GM06990 (cell line): ENCODE measurements at regions not wholly inside any gene's neighbourhood (a gene's known extent, or its start where the extent isn't known, plus 50 kb on each side); places are given as distances from the start of the nearest gene placed in this dataset.

Experiments
- DNase-seq: peaks from one replicate; pipeline ENCODE4 v3.0.0-alpha.2; 2011; ENCODE audit not compliant: insufficient read length; ENCODE audit errors: extremely low read depth
- H3K27me3 ChIP-seq: replicated peaks from 2 replicates; pipeline ENCODE4 v1.6.0; 2011; ENCODE audit warnings: low read length; ENCODE audit not compliant: control insufficient read depth, insufficient read depth
- H3K36me3 ChIP-seq: 2 replicates; pipeline ENCODE4 v1.5.1; 2011; ENCODE audit warnings: low read length; ENCODE audit not compliant: control insufficient read depth, insufficient read depth
- H3K4me3 ChIP-seq: replicated peaks from 2 replicates; pipeline ENCODE4 v1.5.1; 2011; ENCODE audit warnings: low read depth, mild to moderate bottlenecking, control low read depth, low read length
- CTCF ChIP-seq: IDR thresholded peaks from 2 replicates; pipeline ENCODE4 v1.5.1; 2011; ENCODE audit warnings: low read length, control low read depth, mild to moderate bottlenecking, inconsistent platforms; ENCODE audit not compliant: insufficient read depth, poor library complexity, severe bottlenecking

- H3K27me3 ChIP-seq = no peaks in the 10 kb centered on the region
- no peak for TF ChIP-seq CTCF
- no peak for DNase-seq
- no peaks in the 10 kb centered on the region for H3K36me3 ChIP-seq
- H3K4me3 ChIP-seq = no peak overlapping the region
Observed at GRCh38 chr4:162793571-162793970, 373.1 kb downstream of the NAF1 start.

DNA sequence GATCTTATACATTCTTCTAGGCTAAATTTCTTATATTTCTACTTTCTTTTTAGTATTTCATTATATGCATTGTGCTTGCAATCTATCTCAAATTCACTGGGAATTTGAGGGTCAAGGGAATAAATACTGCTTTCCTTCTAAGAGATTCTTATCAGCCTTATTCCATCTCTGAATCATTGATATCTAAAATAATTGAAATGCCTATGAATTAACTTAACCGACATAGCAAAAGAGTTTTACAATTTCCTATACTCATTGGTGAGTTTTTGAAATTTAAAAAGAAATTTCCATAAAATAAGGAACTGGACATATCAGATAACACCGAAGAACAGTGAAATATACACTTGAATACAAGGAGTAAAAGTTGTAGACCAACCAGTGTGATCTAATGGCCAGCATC, 373.7 kb downstream of the NAF1 start:
- DNase-seq = no peak
- TF ChIP-seq CTCF = no peak
- H3K27me3 ChIP-seq = no peaks in the 10 kb centered on the region
- no peaks in the 10 kb centered on the region for H3K36me3 ChIP-seq
- no peak overlapping the region for H3K4me3 ChIP-seq

DNA sequence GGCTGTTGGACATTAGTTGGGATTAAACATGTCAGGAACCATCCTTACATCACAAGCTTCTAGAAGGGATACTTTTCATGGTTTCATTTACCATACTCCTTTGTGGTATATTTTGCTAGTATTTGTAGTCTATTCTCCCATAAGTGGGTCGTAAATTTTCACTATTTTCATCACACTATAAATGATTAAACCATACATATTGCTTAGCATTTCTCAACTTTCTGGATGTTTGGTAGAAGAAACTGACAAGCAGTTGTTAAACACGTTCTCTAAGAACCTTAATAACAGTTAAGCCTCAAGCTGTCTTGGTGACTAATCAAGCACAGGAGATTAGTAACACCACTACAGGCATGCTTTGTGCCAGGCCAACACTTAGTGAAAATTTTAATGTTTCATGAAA, 375.5 kb downstream of the NAF1 start:
- no peaks in the 10 kb centered on the region for H3K36me3 ChIP-seq
- no peak for TF ChIP-seq CTCF
- H3K27me3 ChIP-seq = no peaks in the 10 kb centered on the region
- no peak for DNase-seq
- no peak overlapping the region for H3K4me3 ChIP-seq

DNA sequence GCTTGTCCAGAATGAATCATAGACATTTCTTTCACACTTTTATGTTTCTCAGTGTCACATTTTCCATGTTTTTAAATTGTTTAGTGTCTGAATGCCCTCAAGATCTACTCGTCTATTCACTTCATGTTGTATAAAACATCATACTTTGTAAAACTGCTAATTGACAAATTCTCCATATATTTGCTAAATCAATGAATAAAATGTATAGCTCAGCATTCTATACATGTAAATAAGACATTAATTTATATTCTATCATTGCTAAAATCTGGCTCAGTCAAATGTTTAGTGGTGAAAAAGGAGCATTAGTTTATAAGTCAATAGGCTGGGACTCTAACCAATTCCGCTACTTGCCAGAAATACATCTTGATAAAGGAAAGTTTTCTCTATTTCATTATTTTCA, 379.6 kb downstream of the NAF1 start:
- no peak overlapping the region for H3K4me3 ChIP-seq
- TF ChIP-seq CTCF = no peak
- DNase-seq = no peak
- no peaks in the 10 kb centered on the region for H3K36me3 ChIP-seq
- no peaks in the 10 kb centered on the region for H3K27me3 ChIP-seq

DNA sequence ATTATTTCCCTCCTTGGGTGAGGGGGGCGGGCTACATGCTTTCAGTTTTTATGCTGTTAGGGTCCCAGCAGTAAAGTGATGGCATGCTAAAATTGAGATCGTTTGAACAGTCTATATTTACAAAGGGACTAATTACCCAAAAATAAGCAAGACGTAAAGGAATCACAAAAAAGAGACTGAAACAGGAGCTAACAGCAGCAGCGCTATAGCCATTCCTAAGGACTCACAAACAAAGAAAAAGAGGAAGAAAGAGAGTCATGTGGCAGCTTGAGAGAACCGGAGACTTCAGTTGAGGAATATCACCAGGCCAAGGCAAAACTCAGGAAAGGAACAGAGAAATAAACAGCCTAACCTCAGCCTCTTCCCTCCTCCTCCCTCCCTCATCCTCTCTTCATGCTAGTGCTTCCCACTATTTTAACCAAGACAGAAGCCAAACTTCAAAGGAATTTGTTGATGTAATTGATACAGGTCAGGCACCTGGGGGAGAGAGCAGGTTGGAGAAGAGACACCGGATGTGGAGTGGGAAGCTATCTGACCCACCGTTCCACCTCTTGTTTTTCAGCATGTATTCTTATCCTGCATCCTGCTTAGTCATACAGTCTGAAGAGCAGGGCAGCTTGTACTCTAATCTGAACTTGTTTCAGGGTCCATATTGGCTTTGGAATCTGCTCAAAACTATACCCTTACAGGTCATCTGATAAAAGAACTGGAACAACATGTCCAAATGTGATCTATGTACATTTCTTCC, 383.7 kb downstream of the NAF1 start:
- no peak for TF ChIP-seq CTCF
- Histone ChIP-seq H3K4me3 (no peak overlapping the region), H3K27me3 (0 out of 2 replicates have a peak, but pooled peaks cover 1% of the 10 kb centered on the region), H3K36me3 (no peaks in the 10 kb centered on the region)
- no peak for DNase-seq
